ENCODE measurements at regions not wholly inside any gene's neighbourhood (a gene's known extent, or its start where the extent isn't known, plus 50 kb on each side); places are given as distances from the start of the nearest gene placed in this dataset.

DNA sequence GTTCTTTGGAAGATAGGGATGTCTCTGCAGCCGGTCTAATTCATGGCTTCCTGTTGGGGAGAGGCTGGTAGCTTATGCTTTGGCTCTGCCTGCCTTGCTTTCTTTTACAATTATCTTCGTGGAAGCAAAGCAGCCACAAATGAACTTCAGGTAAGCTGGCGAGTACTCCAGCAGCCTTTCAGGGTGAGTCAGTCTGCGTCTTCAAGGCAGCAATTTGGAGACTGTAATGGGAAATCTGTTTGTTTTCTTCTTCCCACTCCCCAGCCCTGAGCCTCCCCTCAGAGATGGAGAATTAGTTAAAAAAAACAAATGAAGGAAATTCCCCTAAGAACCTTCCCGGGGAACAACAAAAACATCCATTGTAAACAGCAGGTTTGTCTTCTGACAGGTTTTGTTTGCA is 100.1 kb downstream of the PSAT1 start:
- peak overlapping the region; percentile 43 for H2AFZ ChIP-seq (replicated peaks)
- H3K4me2 ChIP-seq: peak overlapping the region; percentile 56
- peak overlapping the region; percentile 22 for H3K27ac ChIP-seq
- Mint-ChIP-seq H3K4me3 (no peak overlapping the region), H3K36me3 (peaks cover 10% of the 10 kb centered on the region), H3K27ac (no peak overlapping the region), H3K27me3 (ENCODE audit: insufficient read depth, low read depth) (peaks cover 6% of the 10 kb centered on the region), H3K9me3 (peaks cover 22% of the 10 kb centered on the region), H3K4me1 (peaks cover 16% of the 10 kb centered on the region)
- no peak overlapping the region for H3K4me3 ChIP-seq
- no peaks in the 10 kb centered on the region for H3K36me3 ChIP-seq
- H3F3A ChIP-seq (ENCODE audit: low read depth): peaks cover 38% of the 10 kb centered on the region
- H4K20me1 ChIP-seq (ENCODE audit: low read depth): no peaks in the 10 kb centered on the region
- H3K4me1 ChIP-seq: peaks cover 22% of the 10 kb centered on the region
- peaks cover 11% of the 10 kb centered on the region for H3K9me3 ChIP-seq (ENCODE audit: low read depth)
- H3K9ac ChIP-seq: no peak overlapping the region
- no peaks in the 10 kb centered on the region for H3K79me2 ChIP-seq (ENCODE audit: low read depth)
- no peaks in the 10 kb centered on the region for H3K27me3 ChIP-seq
- DNase-seq (ENCODE audit: low spot score): peak; percentile 5
- TF ChIP-seq, protein P1, sequence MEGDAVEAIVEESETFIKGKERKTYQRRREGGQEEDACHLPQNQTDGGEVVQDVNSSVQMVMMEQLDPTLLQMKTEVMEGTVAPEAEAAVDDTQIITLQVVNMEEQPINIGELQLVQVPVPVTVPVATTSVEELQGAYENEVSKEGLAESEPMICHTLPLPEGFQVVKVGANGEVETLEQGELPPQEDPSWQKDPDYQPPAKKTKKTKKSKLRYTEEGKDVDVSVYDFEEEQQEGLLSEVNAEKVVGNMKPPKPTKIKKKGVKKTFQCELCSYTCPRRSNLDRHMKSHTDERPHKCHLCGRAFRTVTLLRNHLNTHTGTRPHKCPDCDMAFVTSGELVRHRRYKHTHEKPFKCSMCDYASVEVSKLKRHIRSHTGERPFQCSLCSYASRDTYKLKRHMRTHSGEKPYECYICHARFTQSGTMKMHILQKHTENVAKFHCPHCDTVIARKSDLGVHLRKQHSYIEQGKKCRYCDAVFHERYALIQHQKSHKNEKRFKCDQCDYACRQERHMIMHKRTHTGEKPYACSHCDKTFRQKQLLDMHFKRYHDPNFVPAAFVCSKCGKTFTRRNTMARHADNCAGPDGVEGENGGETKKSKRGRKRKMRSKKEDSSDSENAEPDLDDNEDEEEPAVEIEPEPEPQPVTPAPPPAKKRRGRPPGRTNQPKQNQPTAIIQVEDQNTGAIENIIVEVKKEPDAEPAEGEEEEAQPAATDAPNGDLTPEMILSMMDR (IDR thresholded peaks at IDR 0.05): no peak
- TF ChIP-seq EZH2 (IDR thresholded peaks at IDR 0.05) (no peak), EZH2phosphoT487 (IDR thresholded peaks at IDR 0.05) (no peak)

- H3K4me3 ChIP-seq: no peak overlapping the region
- peaks cover 11% of the 10 kb centered on the region for H3K9me3 ChIP-seq (ENCODE audit: low read depth)
- H3K36me3 ChIP-seq: no peaks in the 10 kb centered on the region
- Mint-ChIP-seq H3K4me1 (peaks cover 16% of the 10 kb centered on the region), H3K9me3 (peaks cover 22% of the 10 kb centered on the region), H3K27me3 (ENCODE audit: insufficient read depth, low read depth) (peaks cover 6% of the 10 kb centered on the region), H3K36me3 (peaks cover 10% of the 10 kb centered on the region), H3K4me3 (no peak overlapping the region), H3K27ac (no peak overlapping the region)
- H2AFZ ChIP-seq (replicated peaks): no peak overlapping the region
- H3K27ac ChIP-seq: peak overlapping the region; percentile 22
- peak; percentile 41 for DNase-seq (ENCODE audit: low spot score)
- H3K27me3 ChIP-seq: no peaks in the 10 kb centered on the region
- H3K79me2 ChIP-seq (ENCODE audit: low read depth): no peaks in the 10 kb centered on the region
- H4K20me1 ChIP-seq (ENCODE audit: low read depth): no peaks in the 10 kb centered on the region
- H3K4me2 ChIP-seq: peak overlapping the region; percentile 56
- TF ChIP-seq, protein P1 (IDR thresholded peaks at IDR 0.05): no peak
- TF ChIP-seq EZH2 (IDR thresholded peaks at IDR 0.05) (no peak), EZH2phosphoT487 (IDR thresholded peaks at IDR 0.05) (no peak)
- peaks cover 38% of the 10 kb centered on the region for H3F3A ChIP-seq (ENCODE audit: low read depth)
- H3K9ac ChIP-seq: no peak overlapping the region
- peaks cover 22% of the 10 kb centered on the region for H3K4me1 ChIP-seq
Observed at GRCh38 chr9:78397454-78397853, 100.5 kb downstream of the PSAT1 start.

GRCh38 chr9:78399153-78399552 is 102.2 kb downstream of the PSAT1 start:
- no peak for DNase-seq (ENCODE audit: low spot score)
- Histone ChIP-seq H3K4me3 (no peak overlapping the region), H3F3A (ENCODE audit: low read depth) (peaks cover 23% of the 10 kb centered on the region), H3K79me2 (ENCODE audit: low read depth) (no peaks in the 10 kb centered on the region), H3K4me2 (no peak overlapping the region), H3K36me3 (no peaks in the 10 kb centered on the region), H2AFZ (replicated peaks) (no peak overlapping the region), H3K9ac (no peak overlapping the region), H3K9me3 (ENCODE audit: low read depth) (peaks cover 11% of the 10 kb centered on the region), H4K20me1 (ENCODE audit: low read depth) (no peaks in the 10 kb centered on the region), H3K4me1 (peaks cover 22% of the 10 kb centered on the region), H3K27ac (no peak overlapping the region), H3K27me3 (no peaks in the 10 kb centered on the region)
- Mint-ChIP-seq H3K27ac (no peak overlapping the region), H3K27me3 (ENCODE audit: insufficient read depth, low read depth) (peaks cover 6% of the 10 kb centered on the region), H3K36me3 (peaks cover 8% of the 10 kb centered on the region), H3K9me3 (peaks cover 14% of the 10 kb centered on the region), H3K4me1 (peaks cover 16% of the 10 kb centered on the region), H3K4me3 (no peak overlapping the region)
- TF ChIP-seq, protein P1 (IDR thresholded peaks at IDR 0.05): no peak
- TF ChIP-seq EZH2 (IDR thresholded peaks at IDR 0.05): no peak
- no peak for TF ChIP-seq EZH2phosphoT487 (IDR thresholded peaks at IDR 0.05)
